HG03175 (cell line): ENCODE measurements at regions not wholly inside any gene's neighbourhood (a gene's known extent, or its start where the extent isn't known, plus 50 kb on each side); places are given as distances from the start of the nearest gene placed in this dataset.

Experiments used
- ATAC-seq: cut with Tn5 transposase; IDR thresholded peaks from one replicate; pipeline ENCODE4 v1.9.1; 2021; ENCODE audit warnings: mild to moderate bottlenecking, moderate library complexity; ENCODE audit not compliant: unreplicated experiment

- ATAC-seq, result no peak
Observed at GRCh38 chr6:223763-224162, 68.5 kb upstream of the DUSP22 start.

- ATAC-seq, result no peak
Observed at GRCh38 chr6:224350-224749, 67.9 kb upstream of the DUSP22 start.

- peak; percentile 27 for ATAC-seq
Observed at GRCh38 chr6:225121-225721, 67.1 kb upstream of the DUSP22 start.

- ATAC-seq, result no peak
Observed at GRCh38 chr6:225907-226306, 66.4 kb upstream of the DUSP22 start.

DNA sequence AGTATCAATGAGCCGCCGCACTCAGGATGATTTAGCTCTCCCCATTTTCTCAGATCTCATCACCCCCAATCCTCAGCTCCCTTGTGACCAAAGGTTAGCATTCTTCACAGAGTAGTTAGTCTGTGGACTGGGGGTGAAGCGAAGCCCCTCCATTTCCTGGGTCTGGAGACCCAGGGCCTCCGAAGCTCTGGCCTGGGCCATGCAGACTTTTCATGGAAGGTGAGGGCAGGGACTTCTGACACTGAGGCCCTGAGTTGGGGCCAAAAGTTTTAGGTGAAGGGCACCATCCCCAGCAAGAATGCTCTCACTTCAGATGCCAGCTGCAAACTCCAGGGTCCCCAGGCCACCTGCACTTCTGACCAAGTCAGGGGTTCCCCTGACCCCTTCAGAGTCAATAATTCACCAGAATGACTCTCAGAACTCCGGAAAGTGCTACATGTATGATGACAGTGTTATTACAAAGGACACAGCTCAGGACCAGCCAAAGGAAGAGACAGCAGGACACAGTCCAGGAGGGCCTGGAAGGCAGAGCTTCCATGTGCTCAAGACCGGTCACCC, 65.7 kb upstream of the DUSP22 start:
- ATAC-seq, result no peak

DNA sequence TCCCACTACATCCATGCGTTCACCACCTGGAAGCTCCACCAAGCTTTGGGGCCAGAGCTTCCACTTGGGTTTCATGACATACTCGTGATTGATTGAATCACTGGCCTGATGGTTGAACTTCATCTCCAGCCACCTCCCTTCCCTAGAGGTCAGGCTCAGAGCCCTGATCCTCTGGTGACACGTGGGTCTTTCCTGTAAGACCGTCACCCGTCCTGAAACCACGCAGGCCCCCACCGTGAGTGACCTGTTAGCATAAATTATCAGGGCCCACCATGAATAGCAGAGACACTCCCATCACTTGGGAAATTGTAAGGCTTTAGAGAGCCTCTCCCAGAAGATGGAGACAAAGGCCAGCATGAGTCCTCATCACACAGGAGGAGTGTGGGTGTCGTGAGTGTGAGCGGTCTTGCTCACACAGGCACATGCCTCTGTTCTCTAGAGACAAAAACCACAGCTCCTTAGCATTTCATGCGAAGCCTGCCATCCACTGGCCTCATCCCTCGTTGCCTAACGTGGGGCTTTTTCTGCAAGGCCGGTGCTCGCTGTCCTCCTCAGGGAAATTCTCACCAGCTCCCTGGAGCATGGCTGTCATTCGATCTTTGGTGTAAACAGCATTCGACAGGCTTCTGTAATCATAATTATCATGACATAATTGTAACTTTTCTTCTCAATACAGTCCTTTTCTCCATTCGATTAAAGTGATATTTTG, 65.1 kb upstream of the DUSP22 start:
- no peak for ATAC-seq

GRCh38 chr6:227812-228338, 64.4 kb upstream of the DUSP22 start:
- peak; percentile 32 for ATAC-seq

- peak; percentile 27 for ATAC-seq
Observed at GRCh38 chr6:228881-229651, 63.2 kb upstream of the DUSP22 start.

- no peak for ATAC-seq
Observed at GRCh38 chr6:231779-232178, 60.5 kb upstream of the DUSP22 start.

GRCh38 chr6:232982-233640, 59.2 kb upstream of the DUSP22 start:
- ATAC-seq, result no peak

DNA sequence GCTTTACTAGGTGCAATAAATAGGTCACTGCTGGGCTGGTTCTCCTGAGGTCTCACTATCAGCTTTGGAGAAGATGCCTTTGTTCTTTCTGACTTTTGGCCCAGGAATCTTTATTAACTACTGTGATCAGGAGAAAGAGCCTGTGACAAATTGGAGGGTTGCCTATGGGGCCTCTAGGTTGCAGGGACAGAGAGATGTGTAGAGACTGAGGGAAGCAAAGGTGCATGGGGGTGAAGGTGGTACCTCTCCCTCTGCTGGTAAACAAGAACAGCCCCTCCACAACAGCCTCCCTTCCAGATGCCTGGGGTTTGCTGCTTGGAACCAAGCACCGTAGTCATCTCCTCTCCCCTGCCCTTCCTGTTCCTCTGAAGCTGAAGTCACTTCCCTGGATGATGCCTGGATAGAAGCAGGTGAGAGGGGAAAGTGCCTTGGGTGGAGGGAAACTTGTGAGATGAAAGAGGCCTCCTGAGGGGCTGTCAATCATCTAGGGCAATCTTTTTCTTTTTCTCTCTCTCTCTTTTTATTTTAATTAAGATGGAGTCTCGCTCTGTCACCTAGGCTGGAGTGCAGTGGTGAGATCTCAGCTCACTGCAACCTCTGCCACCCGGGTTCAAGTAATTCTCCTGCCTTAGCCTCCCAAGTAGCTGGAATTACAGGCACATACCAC, 57.4 kb upstream of the DUSP22 start:
- ATAC-seq, result no peak

- peak; percentile 74 for ATAC-seq
Observed at GRCh38 chr6:235763-236360, 56.4 kb upstream of the DUSP22 start.

- no peak for ATAC-seq
Observed at GRCh38 chr6:236519-236918, 55.8 kb upstream of the DUSP22 start.

DNA sequence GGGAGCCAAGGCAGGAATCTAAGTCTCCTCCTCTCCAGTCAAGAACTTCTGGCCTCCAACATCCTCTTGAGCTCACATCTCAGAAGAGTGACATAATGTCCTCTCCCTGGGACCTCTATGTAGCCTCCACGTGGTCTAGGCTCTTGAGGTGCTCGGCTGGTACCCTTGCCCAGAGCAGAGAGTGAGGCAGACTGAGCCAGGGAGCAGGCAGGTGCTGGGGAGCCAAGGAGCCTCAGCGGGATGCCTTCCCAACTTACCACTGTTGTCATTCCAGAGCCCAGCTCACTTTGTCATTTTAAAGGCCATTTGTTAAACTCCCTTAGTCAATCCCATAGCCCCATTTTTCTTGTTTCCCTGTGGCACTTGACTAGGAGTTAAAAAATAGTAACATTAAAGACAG, 52.1 kb upstream of the DUSP22 start:
- no peak for ATAC-seq

- ATAC-seq, result no peak
Observed at GRCh38 chr6:241336-241865, 50.9 kb upstream of the DUSP22 start.
